ENCODE measurements at regions not wholly inside any gene's neighbourhood (a gene's known extent, or its start where the extent isn't known, plus 50 kb on each side); places are given as distances from the start of the nearest gene placed in this dataset.
A peak's percentile ranks its signal among the peaks of the same experiment; 100 is the strongest.

DNA sequence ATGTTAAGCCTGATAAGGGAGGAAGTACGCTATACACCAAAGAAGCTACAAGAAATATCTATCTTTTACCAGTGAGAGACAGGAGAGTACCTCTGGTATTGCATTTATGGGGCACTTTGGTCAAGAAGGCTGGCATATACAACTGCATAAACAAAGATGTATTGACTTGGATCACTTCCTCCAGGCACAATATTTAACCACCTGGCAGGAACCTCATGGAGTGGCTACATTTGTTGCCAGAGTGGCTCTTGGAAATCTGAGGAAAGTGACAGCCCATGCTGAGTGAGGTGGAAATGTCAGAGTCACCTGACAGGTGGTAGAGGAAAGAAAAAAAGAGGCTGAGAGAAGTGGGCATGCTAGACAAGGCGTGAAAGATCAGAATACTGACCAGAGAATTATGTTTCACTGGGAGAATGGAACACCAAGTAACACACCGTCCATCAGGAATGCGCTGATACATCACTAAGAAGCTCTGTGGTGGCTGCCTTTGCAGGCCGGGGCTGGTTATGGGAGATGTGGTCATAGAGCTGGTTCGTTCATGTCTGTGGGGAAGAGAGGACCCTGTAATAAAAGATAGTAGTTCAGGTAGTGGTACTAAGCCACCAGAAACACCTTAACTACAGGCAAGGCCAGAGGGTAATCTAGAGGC is 61.4 kb upstream of the UFL1 start:
- no peak for DNase-seq

GRCh38 chr6:96465321-96465903 is 56.2 kb upstream of the UFL1 start:
- DNase-seq: no peak

DNA sequence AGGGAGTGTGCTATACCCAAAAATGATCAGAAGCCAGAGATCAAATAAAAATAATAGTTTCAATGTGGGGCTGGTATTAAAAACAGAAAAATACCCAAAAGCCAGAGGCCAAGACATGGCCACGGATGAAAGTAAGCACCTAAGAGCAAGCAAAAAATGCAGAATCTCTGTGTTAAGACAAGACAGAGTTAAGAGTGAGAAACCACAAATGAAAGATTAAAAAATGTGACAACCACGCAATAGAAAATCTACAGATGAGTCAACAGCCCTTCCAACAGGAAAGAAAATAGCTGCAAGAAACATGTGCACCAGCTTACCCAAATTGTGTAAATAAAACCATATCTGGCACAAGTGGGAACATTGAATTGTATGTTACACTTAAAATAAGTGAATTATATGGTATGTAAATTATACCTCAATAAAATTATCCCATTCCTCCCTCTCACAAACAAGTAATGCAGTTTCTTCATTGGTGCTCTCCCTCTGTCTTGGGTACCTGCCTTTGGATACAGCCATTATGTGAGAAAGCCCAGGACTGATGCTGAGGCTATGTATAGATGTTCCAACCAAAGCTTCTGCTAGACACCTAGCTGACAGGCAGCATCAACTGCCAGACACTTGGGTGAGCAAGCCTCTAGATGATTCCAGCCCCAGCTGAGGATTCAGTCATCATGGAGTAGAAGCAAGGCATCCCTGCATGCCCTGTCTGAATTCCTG is 55.3 kb upstream of the UFL1 start:
- DNase-seq: no peak

DNA sequence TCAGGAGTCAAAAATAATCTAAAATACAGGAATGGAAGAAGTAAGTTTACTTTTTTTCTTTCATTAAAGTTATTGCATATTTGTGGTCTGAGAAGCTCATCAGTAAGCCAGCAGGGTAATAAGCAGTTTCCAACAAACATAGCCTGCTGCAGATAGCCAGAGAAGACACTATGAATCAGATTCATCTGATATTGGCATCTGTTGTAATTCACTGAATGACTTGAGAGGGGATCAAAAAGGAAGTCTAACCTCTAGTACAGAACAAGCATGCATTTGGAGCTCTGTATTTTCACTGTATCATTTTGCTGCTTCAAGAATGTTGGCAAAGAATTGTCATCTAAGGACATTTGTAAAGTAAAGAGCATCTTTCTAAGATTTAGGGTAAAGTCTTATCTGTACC is 53.8 kb upstream of the UFL1 start:
- no peak for DNase-seq

DNA sequence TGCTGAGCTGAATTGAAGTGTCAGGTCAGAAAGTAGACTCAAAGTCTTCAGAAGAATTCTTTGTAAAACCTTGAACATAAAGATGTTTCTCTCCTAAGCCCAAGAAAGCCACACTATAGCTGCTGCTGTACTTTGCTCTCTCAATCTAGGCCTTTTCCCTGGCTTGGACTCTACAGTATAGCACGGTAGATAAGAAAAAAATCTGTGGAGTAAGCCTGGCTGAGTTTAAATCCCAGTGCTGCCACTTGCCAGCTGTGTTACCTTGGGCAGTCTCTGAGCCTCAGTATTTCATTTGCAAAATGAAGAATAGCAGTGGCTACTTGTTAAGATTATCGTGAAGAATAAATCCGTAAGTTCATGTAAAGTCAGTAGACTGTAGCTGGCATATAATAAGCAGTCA is 53.3 kb upstream of the UFL1 start:
- no peak for DNase-seq

- DNase-seq: peak in 2 of 56 donors; percentile 1 to 8
Measured at GRCh38 chr6:96468681-96469224, 52.9 kb upstream of the UFL1 start.

- DNase-seq: no peak
Measured at GRCh38 chr6:96469312-96469711, 52.3 kb upstream of the UFL1 start.

DNA sequence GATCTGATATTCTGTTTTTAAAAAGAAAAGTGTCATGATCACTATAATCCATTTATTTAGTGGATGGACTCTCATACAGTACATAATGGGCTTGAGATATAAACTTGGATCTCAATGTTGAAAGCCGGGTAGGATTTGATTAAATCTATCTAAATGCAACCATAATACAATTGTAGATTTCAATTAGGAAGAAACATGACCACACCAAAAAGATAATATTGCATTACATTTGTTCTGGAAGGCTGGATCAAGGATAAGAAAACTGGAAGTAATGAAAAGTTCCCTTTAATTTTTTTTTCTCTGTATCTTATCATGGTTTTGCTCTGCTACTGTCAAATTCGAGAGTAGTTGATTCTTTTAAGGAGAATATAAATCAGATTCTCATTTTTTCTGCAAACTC is 51.3 kb upstream of the UFL1 start:
- DNase-seq: no peak

Measured in nucleus accumbens (tissue), 56 donors.